Neural cell (in vitro differentiated cells): ENCODE measurements at regions not wholly inside any gene's neighbourhood (a gene's known extent, or its start where the extent isn't known, plus 50 kb on each side); places are given as distances from the start of the nearest gene placed in this dataset.

Experiments used
- H2AFZ ChIP-seq: fragments of 200-600, 300-800 bp; sonication (generic), shearing (Covaris generic); 2 replicates; pipeline ENCODE4 v1.6.0; 2014; ENCODE audit warnings: low read depth, mild to moderate bottlenecking, antibody characterized with exemption, low read length, moderate library complexity
- H3F3A ChIP-seq: fragments of 200-600 bp; shearing (Covaris generic); 2 replicates; pipeline ENCODE4 v1.6.1; 2016; ENCODE audit warnings: mild to moderate bottlenecking, moderate library complexity, mixed read lengths, antibody characterized with exemption, low read length; ENCODE audit not compliant: insufficient read depth, poor library complexity, severe bottlenecking
- H3K27ac ChIP-seq: fragments of 200-600, 300-800 bp; sonication (generic), shearing (Covaris generic); 2 replicates; pipeline ENCODE4 v1.5.1; 2014; ENCODE audit warnings: mild to moderate bottlenecking, low read length, moderate library complexity
- H3K27me3 ChIP-seq: fragments of 300-800, 200-600 bp; sonication (generic), shearing (Covaris generic); 2 replicates; pipeline ENCODE4 v1.6.0; 2014; ENCODE audit warnings: mild to moderate bottlenecking, low read depth, low read length, moderate library complexity; ENCODE audit not compliant: insufficient read depth
- H3K36me3 ChIP-seq: fragments of 300-800, 200-600 bp; sonication (generic), shearing (Covaris generic); 2 replicates; pipeline ENCODE4 v1.5.1; 2014; ENCODE audit warnings: mild to moderate bottlenecking, antibody characterized with exemption, low read length, moderate library complexity; ENCODE audit not compliant: insufficient read depth
- H3K4me2 ChIP-seq: fragments of 300-800, 200-600 bp; sonication (generic), shearing (Covaris generic); 2 replicates; pipeline ENCODE4 v1.6.0; 2014; ENCODE audit warnings: mild to moderate bottlenecking, low read length
- H3K4me3 ChIP-seq: fragments of 300-800, 200-600 bp; sonication (generic), shearing (Covaris generic); 2 replicates; pipeline ENCODE4 v1.5.1; 2014; ENCODE audit warnings: mild to moderate bottlenecking, low read length, moderate library complexity
- H3K79me2 ChIP-seq: fragments of 200-600 bp; shearing (Covaris generic); replicated peaks from 2 replicates; pipeline ENCODE4 v1.6.0; 2014; ENCODE audit warnings: mild to moderate bottlenecking, low read length, moderate library complexity; ENCODE audit not compliant: insufficient read depth
- H3K9ac ChIP-seq: fragments of 300-800, 200-600 bp; sonication (generic), shearing (Covaris generic); 2 replicates; pipeline ENCODE4 v1.6.1; 2016; ENCODE audit warnings: mild to moderate bottlenecking, low read length, mixed read lengths
- H3K9me2 ChIP-seq: fragments of 200-600 bp; shearing (Covaris generic); 2 replicates; pipeline ENCODE4 v1.6.1; 2016; ENCODE audit warnings: mild to moderate bottlenecking, low read length, mixed read lengths; ENCODE audit not compliant: insufficient read depth
- H3K9me3 ChIP-seq: fragments of 200-600, 300-800 bp; sonication (generic), shearing (Covaris generic); 2 replicates; pipeline ENCODE4 v1.6.1; 2016; ENCODE audit warnings: mild to moderate bottlenecking, mixed run types, low read length, moderate library complexity, mixed read lengths
- H4K20me1 ChIP-seq: fragments of 200-600 bp; shearing (Covaris generic); 2 replicates; pipeline ENCODE4 v1.6.1; 2016; ENCODE audit warnings: mild to moderate bottlenecking, mixed run types; ENCODE audit not compliant: insufficient read depth
- EP300 ChIP-seq: fragments of 450-650 bp; conservative IDR thresholded peaks from 2 replicates; pipeline ENCODE4 v1.6.1; 2014; ENCODE audit warnings: antibody characterized with exemption, mild to moderate bottlenecking, moderate library complexity; ENCODE audit not compliant: poor library complexity, severe bottlenecking
- EZH2 ChIP-seq: fragments of 200-600, 300-800 bp; shearing (Covaris generic), sonication (generic); IDR thresholded peaks from 2 replicates; pipeline ENCODE4 v1.6.1; 2014; ENCODE audit warnings: antibody characterized with exemption, low read length, borderline replicate concordance, mild to moderate bottlenecking; ENCODE audit not compliant: insufficient read depth, poor library complexity, severe bottlenecking
- MXI1 ChIP-seq: fragments of 450-650 bp; conservative IDR thresholded peaks from 2 replicates; pipeline ENCODE4 v1.6.1; 2014; ENCODE audit warnings: antibody characterized with exemption, mild to moderate bottlenecking; ENCODE audit not compliant: poor library complexity, severe bottlenecking
- POLR2AphosphoS5 ChIP-seq: IDR thresholded peaks from 2 replicates; pipeline ENCODE4 v1.6.1; 2012
- RAD21 ChIP-seq: fragments of 450-650 bp; conservative IDR thresholded peaks from 2 replicates; pipeline ENCODE4 v1.6.1; 2014; ENCODE audit warnings: antibody characterized with exemption, mild to moderate bottlenecking, moderate library complexity
- REST ChIP-seq: IDR thresholded peaks from 2 replicates; pipeline ENCODE4 v1.6.1; 2012; ENCODE audit warnings: borderline replicate concordance
- SMC3 ChIP-seq: fragments of 450-650 bp; conservative IDR thresholded peaks from 2 replicates; pipeline ENCODE4 v1.6.1; 2014; ENCODE audit warnings: antibody characterized with exemption, mild to moderate bottlenecking, moderate library complexity; ENCODE audit not compliant: poor library complexity
- TAF1 ChIP-seq: IDR thresholded peaks from 2 replicates; pipeline ENCODE4 v1.6.1; 2012; ENCODE audit warnings: low read depth
- TF ChIP-seq, protein P1 (sequence below): fragments of 450-650 bp; IDR thresholded peaks from 2 replicates; pipeline ENCODE4 v1.5.1; 2014; ENCODE audit warnings: antibody characterized with exemption, mild to moderate bottlenecking, moderate library complexity; ENCODE audit not compliant: poor library complexity, severe bottlenecking

GRCh38 chr4:33592701-33593100 is 2651.6 kb downstream of the ARAP2 start (continued):
- TF ChIP-seq EZH2 (no peak), EP300 (no peak)

DNA sequence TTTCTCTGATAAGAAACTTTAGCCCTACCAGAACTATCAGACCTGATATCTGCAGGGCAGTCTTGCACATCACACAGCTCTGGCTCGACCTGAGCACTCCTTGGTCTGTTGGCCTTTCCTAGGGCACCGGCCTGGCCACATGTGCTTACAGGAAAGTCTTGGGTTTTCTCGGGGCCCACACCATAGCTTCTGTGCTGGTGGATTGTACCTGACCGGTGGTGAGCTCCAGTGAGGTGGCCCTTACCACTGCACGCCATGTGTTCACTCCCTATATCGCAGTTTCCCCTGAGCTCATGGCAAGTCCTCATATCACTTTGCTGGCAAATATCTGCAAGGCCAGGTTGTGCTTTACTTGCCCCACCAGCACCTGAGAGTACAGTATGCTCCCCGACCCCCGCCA is 2637.4 kb downstream of the ARAP2 start:
- Histone ChIP-seq H3K9ac (no peak overlapping the region), H3K27me3 (no peaks in the 10 kb centered on the region), H4K20me1 (no peaks in the 10 kb centered on the region), H3K36me3 (no peaks in the 10 kb centered on the region), H3K9me2 (no peaks in the 10 kb centered on the region), H3K4me2 (no peak overlapping the region), H3K9me3 (peaks cover 4% of the 10 kb centered on the region), H3K4me3 (no peak overlapping the region), H3K79me2 (no peaks in the 10 kb centered on the region), H3F3A (no peaks in the 10 kb centered on the region), H3K27ac (no peak overlapping the region), H2AFZ (no peak overlapping the region)
- TF ChIP-seq, protein P1, sequence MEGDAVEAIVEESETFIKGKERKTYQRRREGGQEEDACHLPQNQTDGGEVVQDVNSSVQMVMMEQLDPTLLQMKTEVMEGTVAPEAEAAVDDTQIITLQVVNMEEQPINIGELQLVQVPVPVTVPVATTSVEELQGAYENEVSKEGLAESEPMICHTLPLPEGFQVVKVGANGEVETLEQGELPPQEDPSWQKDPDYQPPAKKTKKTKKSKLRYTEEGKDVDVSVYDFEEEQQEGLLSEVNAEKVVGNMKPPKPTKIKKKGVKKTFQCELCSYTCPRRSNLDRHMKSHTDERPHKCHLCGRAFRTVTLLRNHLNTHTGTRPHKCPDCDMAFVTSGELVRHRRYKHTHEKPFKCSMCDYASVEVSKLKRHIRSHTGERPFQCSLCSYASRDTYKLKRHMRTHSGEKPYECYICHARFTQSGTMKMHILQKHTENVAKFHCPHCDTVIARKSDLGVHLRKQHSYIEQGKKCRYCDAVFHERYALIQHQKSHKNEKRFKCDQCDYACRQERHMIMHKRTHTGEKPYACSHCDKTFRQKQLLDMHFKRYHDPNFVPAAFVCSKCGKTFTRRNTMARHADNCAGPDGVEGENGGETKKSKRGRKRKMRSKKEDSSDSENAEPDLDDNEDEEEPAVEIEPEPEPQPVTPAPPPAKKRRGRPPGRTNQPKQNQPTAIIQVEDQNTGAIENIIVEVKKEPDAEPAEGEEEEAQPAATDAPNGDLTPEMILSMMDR: no peak
- no peak for TF ChIP-seq EZH2
- no peak for TF ChIP-seq MXI1
- no peak for TF ChIP-seq REST
- TF ChIP-seq RAD21: no peak
- TF ChIP-seq SMC3: no peak
- TF ChIP-seq TAF1: no peak
- no peak for TF ChIP-seq POLR2AphosphoS5
- no peak for TF ChIP-seq EP300

GRCh38 chr4:33616121-33616520 is 2628.2 kb downstream of the ARAP2 start:
- H2AFZ ChIP-seq: no peak overlapping the region
- H3K4me3 ChIP-seq: no peak overlapping the region

More at GRCh38 chr4:33616121-33616520, 2628.2 kb downstream of the ARAP2 start:
- Histone ChIP-seq H3K36me3 (no peaks in the 10 kb centered on the region), H4K20me1 (no peaks in the 10 kb centered on the region), H3K27ac (no peak overlapping the region), H3K79me2 (no peaks in the 10 kb centered on the region), H3K9me2 (no peaks in the 10 kb centered on the region), H3K4me2 (no peak overlapping the region), H3K9ac (no peak overlapping the region), H3K9me3 (no peaks in the 10 kb centered on the region), H3F3A (no peaks in the 10 kb centered on the region), H3K27me3 (no peaks in the 10 kb centered on the region)
- TF ChIP-seq POLR2AphosphoS5 (no peak), RAD21 (no peak), TAF1 (no peak), REST (no peak), EP300 (no peak), EZH2 (no peak), SMC3 (no peak)
- TF ChIP-seq, protein P1: no peak
